Smooth muscle cell (in vitro differentiated cells): ENCODE measurements at regions not wholly inside any gene's neighbourhood (a gene's known extent, or its start where the extent isn't known, plus 50 kb on each side); places are given as distances from the start of the nearest gene placed in this dataset.
"Not testable (repeated sequence)": the region's sequence is repeated elsewhere in the genome, so short reads cannot be mapped to it uniquely, and the experiment has no call there.

Source experiments
- DNase-seq: peaks from one replicate; lab custom pipeline; 2025; ENCODE audit not compliant: unreplicated experiment; lab: John Stamatoyannopoulos, UW
- H2AFZ ChIP-seq: fragments of 200-600 bp; sonication (generic); 2 replicates; pipeline ENCODE4 v1.6.0; 2016; ENCODE audit warnings: antibody characterized with exemption, low read depth, mild to moderate bottlenecking
- H3F3A ChIP-seq: fragments of 200-600 bp; sonication (generic); 2 replicates; pipeline ENCODE4 v1.6.0; 2017; ENCODE audit warnings: antibody characterized with exemption, low read depth
- H3K27ac ChIP-seq: fragments of 200-600 bp; sonication (generic); 2 replicates; pipeline ENCODE4 v1.5.1; 2016; ENCODE audit warnings: low read depth, mild to moderate bottlenecking
- H3K27me3 ChIP-seq: fragments of 200-600 bp; sonication (generic); 2 replicates; pipeline ENCODE4 v1.6.1; 2016; ENCODE audit warnings: low read depth, mild to moderate bottlenecking
- H3K36me3 ChIP-seq: fragments of 200-600 bp; sonication (generic); 2 replicates; pipeline ENCODE4 v1.5.1; 2016; ENCODE audit warnings: low read depth
- H3K4me1 ChIP-seq: fragments of 200-600 bp; sonication (generic); 2 replicates; pipeline ENCODE4 v1.5.1; 2016; ENCODE audit warnings: low read depth
- H3K4me2 ChIP-seq: fragments of 200-600 bp; sonication (generic); 2 replicates; pipeline ENCODE4 v1.6.0; 2016; ENCODE audit warnings: mild to moderate bottlenecking
- H3K4me3 ChIP-seq: fragments of 200-600 bp; sonication (generic); 2 replicates; pipeline ENCODE4 v1.5.1; 2016; ENCODE audit warnings: mild to moderate bottlenecking
- H3K79me2 ChIP-seq: fragments of 200-600 bp; sonication (generic); 2 replicates; pipeline ENCODE4 v1.6.0; 2016; ENCODE audit warnings: low read depth, mild to moderate bottlenecking
- H3K9ac ChIP-seq: fragments of 200-600 bp; sonication (generic); 2 replicates; pipeline ENCODE4 v1.6.0; 2016; ENCODE audit warnings: low read depth
- H3K9me3 ChIP-seq: fragments of 200-600 bp; sonication (generic); replicated peaks from 2 replicates; pipeline ENCODE4 v1.5.1; 2016; ENCODE audit warnings: low read depth
- H4K20me1 ChIP-seq: fragments of 200-600 bp; sonication (generic); 2 replicates; pipeline ENCODE4 v1.6.0; 2016; ENCODE audit warnings: low read depth
- WGBS: methylation state at CpG from one replicate; pipeline ENCODE4 v1.1.7; 2016; ENCODE audit warnings: low lambda C conversion rate; 5-methylcytosine and 5-hydroxymethylcytosine counted together
- TF ChIP-seq, protein P1 (sequence below): fragments of 200-600 bp; sonication (generic); IDR thresholded peaks from 2 replicates; pipeline ENCODE4 v1.5.1; 2017; ENCODE audit warnings: borderline replicate concordance, mild to moderate bottlenecking, antibody characterized with exemption; ENCODE audit not compliant: insufficient read depth, poor library complexity, severe bottlenecking

DNA sequence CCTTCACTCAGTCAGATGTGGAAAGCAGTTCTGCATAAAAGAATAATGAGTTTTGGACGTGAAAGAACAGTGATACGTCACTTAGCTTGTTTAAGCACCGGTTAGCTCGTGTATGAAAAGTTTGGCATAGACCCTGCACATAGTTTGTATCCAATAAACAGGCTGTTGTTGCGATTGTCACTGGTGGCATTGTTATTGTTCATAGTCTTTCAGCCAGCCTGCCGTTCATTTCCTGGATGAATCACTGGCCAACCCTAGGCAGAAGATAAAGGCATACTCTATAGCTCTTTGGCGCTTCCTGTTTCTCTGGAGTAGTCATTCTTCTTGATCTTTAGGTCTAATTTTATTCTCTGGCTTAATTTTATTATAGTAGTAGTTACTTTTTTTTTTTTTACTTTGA is 57.8 kb upstream of the ANKRD30A start:
- H3K27me3 ChIP-seq: no peaks in the 10 kb centered on the region
- no peaks in the 10 kb centered on the region for H3K4me1 ChIP-seq
- no peak overlapping the region for H2AFZ ChIP-seq
- WGBS: 75% methylated on average over 7 of the region's 7 CpGs
- no peaks in the 10 kb centered on the region for H3K9me3 ChIP-seq
- H3K36me3 ChIP-seq: no peaks in the 10 kb centered on the region
- DNase-seq: no peak
- no peak overlapping the region for H3K4me3 ChIP-seq
- no peaks in the 10 kb centered on the region for H3F3A ChIP-seq
- no peak overlapping the region for H3K27ac ChIP-seq
- no peak overlapping the region for H3K4me2 ChIP-seq
- H3K79me2 ChIP-seq: no peaks in the 10 kb centered on the region
- no peak overlapping the region for H3K9ac ChIP-seq
- no peaks in the 10 kb centered on the region for H4K20me1 ChIP-seq
- TF ChIP-seq, protein P1, sequence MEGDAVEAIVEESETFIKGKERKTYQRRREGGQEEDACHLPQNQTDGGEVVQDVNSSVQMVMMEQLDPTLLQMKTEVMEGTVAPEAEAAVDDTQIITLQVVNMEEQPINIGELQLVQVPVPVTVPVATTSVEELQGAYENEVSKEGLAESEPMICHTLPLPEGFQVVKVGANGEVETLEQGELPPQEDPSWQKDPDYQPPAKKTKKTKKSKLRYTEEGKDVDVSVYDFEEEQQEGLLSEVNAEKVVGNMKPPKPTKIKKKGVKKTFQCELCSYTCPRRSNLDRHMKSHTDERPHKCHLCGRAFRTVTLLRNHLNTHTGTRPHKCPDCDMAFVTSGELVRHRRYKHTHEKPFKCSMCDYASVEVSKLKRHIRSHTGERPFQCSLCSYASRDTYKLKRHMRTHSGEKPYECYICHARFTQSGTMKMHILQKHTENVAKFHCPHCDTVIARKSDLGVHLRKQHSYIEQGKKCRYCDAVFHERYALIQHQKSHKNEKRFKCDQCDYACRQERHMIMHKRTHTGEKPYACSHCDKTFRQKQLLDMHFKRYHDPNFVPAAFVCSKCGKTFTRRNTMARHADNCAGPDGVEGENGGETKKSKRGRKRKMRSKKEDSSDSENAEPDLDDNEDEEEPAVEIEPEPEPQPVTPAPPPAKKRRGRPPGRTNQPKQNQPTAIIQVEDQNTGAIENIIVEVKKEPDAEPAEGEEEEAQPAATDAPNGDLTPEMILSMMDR: no peak

DNA sequence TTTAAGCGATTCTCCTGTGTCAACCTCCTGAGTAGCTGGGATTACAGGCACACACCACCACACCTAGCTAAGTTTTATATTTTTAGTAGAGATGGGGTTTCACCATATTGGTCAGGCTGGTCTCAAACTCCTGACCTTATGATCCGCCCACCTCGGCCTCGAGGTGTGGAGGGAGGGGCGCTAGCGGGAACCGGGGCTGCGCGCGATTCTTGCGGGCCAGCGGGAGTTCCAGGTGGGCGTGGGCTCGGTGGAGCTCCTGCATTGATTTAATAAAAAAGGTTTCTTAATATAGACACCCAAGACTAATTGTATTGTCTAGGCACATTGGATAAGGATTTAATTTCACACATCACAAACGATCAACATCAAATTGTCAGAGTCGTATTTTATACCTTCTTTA is 63.1 kb upstream of the ANKRD30A start:
- WGBS: 90% methylated on average over 16 of the region's 16 CpGs
- not testable (repeated sequence) for H3K9me3 ChIP-seq, H3K27ac ChIP-seq, H2AFZ ChIP-seq, H3K9ac ChIP-seq, H3K4me3 ChIP-seq, H4K20me1 ChIP-seq, H3K79me2 ChIP-seq, DNase-seq, H3K36me3 ChIP-seq, H3F3A ChIP-seq, H3K4me2 ChIP-seq, H3K4me1 ChIP-seq, H3K27me3 ChIP-seq

DNA sequence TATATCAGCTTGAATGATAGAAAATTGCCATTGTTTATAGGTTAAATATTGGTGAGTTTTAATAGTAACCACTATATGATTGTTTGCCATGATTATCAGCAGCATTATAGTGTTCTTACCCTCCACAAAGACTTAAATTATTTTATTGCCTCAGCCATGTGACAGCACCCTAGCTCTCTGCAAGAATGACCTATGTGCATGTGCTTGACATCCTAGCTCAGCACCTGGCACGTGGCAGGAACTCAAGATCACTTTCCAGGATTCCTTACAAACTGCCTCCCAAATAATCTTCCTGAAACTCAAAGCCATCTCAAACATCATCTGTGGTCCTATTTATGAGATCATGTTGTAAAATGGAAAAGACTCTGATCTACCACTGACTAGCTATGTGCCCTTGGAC is 68.1 kb upstream of the ANKRD30A start:
- Histone ChIP-seq H3K4me1 (no peaks in the 10 kb centered on the region), H3K27me3 (no peaks in the 10 kb centered on the region), H3F3A (no peaks in the 10 kb centered on the region), H2AFZ (no peak overlapping the region), H3K4me3 (no peak overlapping the region), H3K79me2 (no peaks in the 10 kb centered on the region), H3K36me3 (no peaks in the 10 kb centered on the region), H3K9ac (no peak overlapping the region), H3K4me2 (no peak overlapping the region), H3K27ac (no peak overlapping the region), H4K20me1 (no peaks in the 10 kb centered on the region), H3K9me3 (peaks cover 3% of the 10 kb centered on the region)
- TF ChIP-seq, protein P1: no peak
- WGBS: 12% methylated on average over 1 of the region's 1 CpG
- no peak for DNase-seq

DNA sequence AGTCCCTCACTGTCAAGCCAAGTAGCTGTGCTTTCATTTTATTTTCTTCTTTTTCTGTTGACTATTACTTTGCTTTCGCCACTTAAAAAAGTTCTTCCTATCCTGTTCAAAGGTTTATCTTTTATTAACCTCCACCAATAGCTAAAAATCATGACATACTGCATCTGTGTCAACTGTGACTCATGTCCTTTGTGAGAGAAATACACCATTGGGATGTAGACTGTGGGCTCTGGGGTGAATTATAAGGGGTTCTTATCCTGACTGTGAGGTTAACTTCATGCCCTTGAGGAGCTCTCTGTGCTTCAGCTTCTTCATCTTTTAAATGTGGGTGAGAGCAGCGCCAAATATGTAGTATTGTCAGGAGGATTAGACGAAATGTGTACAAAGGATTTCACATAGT is 71.9 kb upstream of the ANKRD30A start:
- no peaks in the 10 kb centered on the region for H3K9me3 ChIP-seq
- H3F3A ChIP-seq: no peaks in the 10 kb centered on the region
- H3K27me3 ChIP-seq: no peaks in the 10 kb centered on the region
- H3K4me1 ChIP-seq: no peaks in the 10 kb centered on the region
- no peak overlapping the region for H2AFZ ChIP-seq
- TF ChIP-seq, protein P1: no peak
- WGBS: 53% methylated on average over 3 of the region's 3 CpGs
- H4K20me1 ChIP-seq: no peaks in the 10 kb centered on the region
- no peak overlapping the region for H3K4me3 ChIP-seq
- no peak overlapping the region for H3K4me2 ChIP-seq
- no peaks in the 10 kb centered on the region for H3K79me2 ChIP-seq
- no peak overlapping the region for H3K27ac ChIP-seq
- H3K36me3 ChIP-seq: no peaks in the 10 kb centered on the region
- no peak overlapping the region for H3K9ac ChIP-seq
- DNase-seq: no peak

DNA sequence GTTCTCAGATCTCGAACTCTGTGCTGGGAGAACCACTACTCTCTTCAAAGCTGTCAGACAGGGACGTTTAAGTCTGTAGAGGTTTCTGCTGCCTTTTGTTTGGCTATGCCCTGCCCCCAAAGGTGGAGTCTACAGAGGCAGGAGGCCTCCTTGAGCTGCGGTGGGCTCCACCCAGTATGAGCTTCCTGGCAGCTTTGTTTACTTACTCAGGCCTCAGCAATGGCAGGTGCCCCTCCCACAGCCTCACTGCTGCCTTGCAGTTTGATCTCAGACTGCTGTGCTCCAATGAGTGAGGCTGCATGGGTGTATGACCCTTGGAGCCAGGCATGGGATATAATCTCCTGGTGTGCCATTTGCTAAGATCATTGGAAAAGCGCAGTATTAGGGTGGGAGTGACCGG is 75.4 kb upstream of the ANKRD30A start:
- 83% methylated on average over 5 of the region's 5 CpGs for WGBS
- not testable (repeated sequence) for H3K4me1 ChIP-seq, H3K27me3 ChIP-seq

DNA sequence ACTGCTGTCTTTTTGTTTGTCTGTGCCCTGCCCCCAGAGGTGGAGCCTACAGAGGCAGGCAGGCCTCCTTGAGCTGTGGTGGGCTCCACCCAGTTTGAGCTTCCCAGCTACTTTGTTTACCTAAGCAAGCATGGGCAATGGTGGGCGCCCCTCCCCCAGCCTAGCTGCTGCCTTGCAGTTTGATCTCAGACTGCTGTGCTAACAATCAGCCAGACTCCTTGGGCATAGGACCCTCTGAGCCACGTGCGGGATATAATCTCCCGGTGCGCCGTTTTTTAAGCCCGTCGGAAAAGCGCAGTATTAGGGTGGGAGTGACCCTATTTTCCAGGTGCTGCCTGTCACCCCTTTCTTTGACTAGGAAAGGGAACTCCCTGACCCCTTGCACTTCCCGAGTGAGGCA is 81.1 kb upstream of the ANKRD30A start:
- not testable (repeated sequence) for H4K20me1 ChIP-seq, H3K4me3 ChIP-seq, H3K4me1 ChIP-seq, DNase-seq, H3K79me2 ChIP-seq, H3K9me3 ChIP-seq, H3F3A ChIP-seq, H3K27ac ChIP-seq, H3K27me3 ChIP-seq, H2AFZ ChIP-seq, H3K36me3 ChIP-seq, H3K4me2 ChIP-seq, H3K9ac ChIP-seq
- WGBS: 85% methylated on average over 10 of the region's 10 CpGs

More for the DNA sequence above, 75.4 kb upstream of the ANKRD30A start:
- DNase-seq, H3K79me2 ChIP-seq, H4K20me1 ChIP-seq, H3K36me3 ChIP-seq, H3F3A ChIP-seq, H3K4me2 ChIP-seq, H2AFZ ChIP-seq, H3K27ac ChIP-seq, H3K4me3 ChIP-seq, H3K9me3 ChIP-seq, H3K9ac ChIP-seq: not testable (repeated sequence)
